GM04503 (cell line): ENCODE measurements at regions not wholly inside any gene's neighbourhood (a gene's known extent, or its start where the extent isn't known, plus 50 kb on each side); places are given as distances from the start of the nearest gene placed in this dataset.

Experiments used
- DNase-seq: peaks from one replicate; pipeline ENCODE4 v3.0.0-alpha.2; 2012; ENCODE audit warnings: low read depth

DNA sequence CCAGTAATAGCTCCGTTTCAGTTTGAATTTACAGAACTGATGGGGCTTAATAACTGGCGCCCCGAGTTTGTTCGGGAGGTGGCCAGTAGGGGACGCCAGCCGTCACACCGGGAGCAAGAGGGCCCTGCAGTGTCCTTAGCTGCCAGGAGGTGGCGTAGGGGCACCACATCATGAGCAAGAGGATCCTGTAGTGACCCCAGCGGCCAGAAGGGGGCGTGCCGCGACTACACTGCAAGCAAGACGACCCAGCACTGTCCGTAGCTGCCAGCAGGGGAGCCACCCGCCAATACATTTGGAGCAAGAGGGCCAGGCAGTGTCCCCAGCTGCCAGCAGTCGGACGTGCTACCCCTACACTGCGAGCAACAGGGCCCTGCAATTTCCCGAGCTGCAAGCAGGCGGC, 663.7 kb upstream of the B3GAT1 start:
- no peak for DNase-seq

- DNase-seq, result no peak
Observed at GRCh38 chr11:135074397-135074998, 662.5 kb upstream of the B3GAT1 start.

GRCh38 chr11:135073870-135074269, 661.8 kb upstream of the B3GAT1 start:
- DNase-seq, result no peak

- no peak for DNase-seq
Observed at GRCh38 chr11:135073381-135073780, 661.3 kb upstream of the B3GAT1 start.

GRCh38 chr11:135069890-135070289, 657.8 kb upstream of the B3GAT1 start:
- no peak for DNase-seq

- no peak for DNase-seq
Observed at GRCh38 chr11:135069063-135069462, 657.0 kb upstream of the B3GAT1 start.

GRCh38 chr11:135062994-135063393, 651.0 kb upstream of the B3GAT1 start:
- DNase-seq, result no peak

- DNase-seq, result no peak
Observed at GRCh38 chr11:135061166-135061565, 649.1 kb upstream of the B3GAT1 start.

DNA sequence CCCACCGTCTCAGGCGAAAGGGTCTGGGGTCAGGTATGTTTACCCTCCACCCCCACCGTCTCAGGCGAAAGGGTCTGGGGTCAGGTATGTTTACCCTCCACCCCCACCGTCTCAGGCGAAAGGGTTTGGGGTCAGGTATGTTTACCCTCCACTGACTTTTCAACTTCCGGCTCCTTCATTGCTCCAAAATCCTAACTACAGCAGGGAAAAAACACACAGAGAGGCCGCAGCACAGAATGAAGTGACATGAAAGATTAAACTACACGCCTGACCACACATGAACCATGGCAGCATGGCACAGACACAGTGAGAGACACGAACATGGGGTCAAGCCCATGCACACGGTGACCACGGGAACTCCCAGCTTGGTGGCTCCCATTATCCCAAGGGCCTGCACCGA, 634.9 kb upstream of the B3GAT1 start:
- no peak for DNase-seq

DNA sequence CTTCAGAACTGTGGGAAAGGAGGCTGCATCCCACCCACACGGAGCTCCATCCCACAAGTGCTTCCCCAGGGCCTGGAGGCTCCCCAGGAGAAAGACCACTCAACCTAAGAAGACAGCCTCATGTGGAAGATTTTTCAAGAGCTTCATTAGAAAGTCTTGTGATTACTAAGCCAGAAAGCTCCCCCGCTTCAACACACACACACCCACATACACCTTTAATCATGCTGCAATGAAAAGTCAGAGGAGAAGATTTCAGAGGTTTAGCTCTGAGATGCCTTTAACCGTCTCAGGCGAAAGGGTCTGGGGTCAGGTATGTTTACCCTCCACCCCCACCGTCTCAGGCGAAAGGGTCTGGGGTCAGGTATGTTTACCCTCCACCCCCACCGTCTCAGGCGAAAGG, 634.5 kb upstream of the B3GAT1 start:
- DNase-seq, result no peak

DNA sequence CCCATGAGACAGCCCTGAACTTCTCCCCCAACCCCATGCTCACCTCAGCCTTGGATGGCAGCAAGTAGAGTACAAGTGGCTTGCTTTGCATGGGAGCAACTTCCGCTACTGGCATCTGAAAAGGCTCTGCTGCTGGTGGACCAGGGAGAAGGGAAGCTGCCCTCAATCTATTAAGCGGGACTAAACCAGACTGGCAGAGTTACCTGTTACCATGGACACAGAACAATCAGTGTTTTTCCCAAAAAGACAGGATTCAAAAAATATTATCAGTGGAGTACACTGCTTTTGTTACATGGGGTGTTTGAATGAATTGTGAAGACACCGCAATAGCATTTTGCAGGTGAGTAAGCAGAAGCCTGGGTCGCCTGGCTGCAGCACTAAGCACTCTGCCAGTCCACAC, 631.4 kb upstream of the B3GAT1 start:
- no peak for DNase-seq

GRCh38 chr11:135037828-135038227, 625.8 kb upstream of the B3GAT1 start:
- DNase-seq, result no peak

DNA sequence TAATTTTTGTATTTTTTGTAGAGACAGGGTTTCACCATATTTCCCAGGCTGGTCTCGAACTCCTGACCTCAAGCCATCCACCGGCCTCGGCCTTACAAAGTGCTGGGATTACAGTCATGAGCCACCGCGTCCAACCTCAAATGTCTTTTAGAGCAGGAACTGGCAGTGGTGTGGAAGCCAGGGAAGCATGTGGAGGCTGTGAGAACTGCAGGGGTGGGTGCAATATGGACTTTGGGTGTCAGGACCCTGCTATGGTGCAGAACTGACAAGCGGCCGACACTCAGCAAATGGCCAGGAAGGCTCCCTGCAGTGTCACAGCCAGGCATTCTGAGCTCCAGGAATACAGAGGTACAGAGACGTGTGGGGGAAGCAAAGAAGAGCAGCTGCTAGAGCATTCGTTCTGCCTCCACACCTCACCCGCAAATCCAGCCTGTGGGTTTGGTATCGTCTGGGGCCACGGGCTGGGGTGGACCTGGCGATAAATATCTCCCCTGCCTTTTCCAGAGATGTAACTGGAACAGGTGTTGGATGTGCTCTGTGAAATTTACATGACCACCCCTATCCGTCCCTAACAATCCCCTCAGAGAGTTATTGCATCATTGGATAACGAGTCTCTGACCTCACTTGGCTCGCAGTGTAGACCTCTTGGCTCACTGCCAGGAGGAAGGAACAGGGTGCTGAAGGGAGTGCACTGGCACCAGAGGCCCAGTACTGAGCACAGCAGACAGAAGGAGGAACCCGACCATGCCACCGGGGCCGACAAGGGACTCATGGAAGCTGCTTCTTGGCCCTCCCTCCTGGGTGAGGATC, 624.7 kb upstream of the B3GAT1 start:
- DNase-seq, result no peak

DNA sequence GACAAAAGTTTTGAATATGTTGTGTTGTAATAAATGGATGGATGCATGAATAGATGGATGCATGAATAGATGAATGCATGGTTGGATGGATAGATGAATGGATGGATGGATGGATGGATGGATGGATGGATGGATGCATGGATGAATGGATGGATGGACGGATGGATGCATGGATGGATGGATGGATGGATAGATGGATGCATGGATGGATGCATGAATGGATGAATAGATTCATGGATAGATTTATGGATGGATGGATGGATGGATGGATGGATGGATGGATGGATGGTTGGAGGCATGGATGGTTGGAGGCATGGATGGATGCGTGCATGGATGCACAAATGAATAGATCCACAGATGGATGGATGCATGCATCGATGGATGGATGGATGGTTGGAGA, 623.2 kb upstream of the B3GAT1 start:
- no peak for DNase-seq

- DNase-seq, result no peak
Observed at GRCh38 chr11:135033540-135033939, 621.5 kb upstream of the B3GAT1 start.

- DNase-seq, result no peak
Observed at GRCh38 chr11:135031205-135031989, 619.4 kb upstream of the B3GAT1 start.

- no peak for DNase-seq
Observed at GRCh38 chr11:135027461-135027860, 615.4 kb upstream of the B3GAT1 start.

GRCh38 chr11:135023499-135023898, 611.5 kb upstream of the B3GAT1 start:
- DNase-seq, result no peak

- DNase-seq, result no peak
Observed at GRCh38 chr11:135022454-135022853, 610.4 kb upstream of the B3GAT1 start.

DNA sequence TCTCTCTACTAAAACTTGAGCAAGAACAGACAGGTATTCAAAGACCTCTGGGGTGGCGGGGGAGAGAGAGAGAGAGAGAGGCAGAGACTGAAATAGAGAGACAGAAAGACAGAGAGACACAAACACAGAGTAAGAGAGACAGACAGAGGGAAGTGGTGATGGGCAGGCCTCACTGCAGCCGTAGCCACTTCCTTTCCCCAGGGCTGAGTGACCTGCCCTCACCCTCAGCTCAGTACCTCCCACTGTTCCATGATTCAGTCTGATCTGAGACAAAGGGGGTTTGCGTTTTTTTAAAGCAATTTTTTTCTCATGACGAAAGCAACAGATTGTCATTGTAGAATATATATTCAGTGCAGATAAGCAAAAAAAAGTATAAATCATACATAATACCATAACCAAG, 607.9 kb upstream of the B3GAT1 start:
- DNase-seq, result no peak

DNA sequence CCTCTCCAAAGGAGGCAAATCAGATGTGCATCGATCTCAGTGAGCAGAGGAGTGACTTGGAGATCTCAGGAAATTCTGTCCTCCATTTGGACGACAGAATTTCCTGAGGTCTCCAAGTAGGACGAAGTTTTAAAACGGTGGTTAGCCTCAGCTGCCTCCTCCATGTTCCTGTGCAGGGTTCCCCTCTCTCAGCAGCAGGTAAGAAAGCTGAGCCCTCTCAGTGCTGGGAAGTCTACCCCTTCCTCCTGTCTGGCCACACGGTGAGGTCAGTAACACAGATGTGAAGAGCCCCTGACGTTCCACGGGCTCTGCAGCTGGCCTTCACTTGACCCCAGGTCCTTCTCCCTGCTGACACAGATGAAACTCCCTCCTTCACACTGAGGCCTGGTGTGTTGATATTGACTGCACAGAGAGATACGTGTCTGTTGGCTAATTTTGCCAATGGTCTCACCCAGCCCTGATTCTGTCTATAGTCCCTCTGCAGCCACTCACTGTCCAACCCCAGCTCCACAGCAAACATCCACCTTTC, 607.4 kb upstream of the B3GAT1 start:
- no peak for DNase-seq

DNA sequence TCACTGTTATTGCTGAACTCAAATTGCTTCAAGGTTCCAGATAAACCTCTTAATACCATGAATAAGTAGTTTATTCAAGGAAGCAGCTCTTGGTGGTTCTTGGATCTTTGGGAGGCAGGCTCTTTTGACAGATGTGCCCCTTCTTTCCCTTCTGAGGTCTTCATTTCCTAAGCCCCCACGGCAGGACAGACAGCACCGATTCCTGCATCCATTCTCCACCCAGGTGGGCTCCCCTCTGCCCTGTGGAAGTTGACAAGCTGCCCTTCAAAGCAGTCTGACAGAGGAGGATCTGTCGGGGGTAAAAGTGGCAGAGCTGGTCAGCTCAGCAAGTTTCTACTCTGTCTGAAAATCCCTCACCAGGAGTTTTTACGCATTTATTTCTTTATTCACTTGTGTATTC, 605.3 kb upstream of the B3GAT1 start:
- DNase-seq, result no peak

DNA sequence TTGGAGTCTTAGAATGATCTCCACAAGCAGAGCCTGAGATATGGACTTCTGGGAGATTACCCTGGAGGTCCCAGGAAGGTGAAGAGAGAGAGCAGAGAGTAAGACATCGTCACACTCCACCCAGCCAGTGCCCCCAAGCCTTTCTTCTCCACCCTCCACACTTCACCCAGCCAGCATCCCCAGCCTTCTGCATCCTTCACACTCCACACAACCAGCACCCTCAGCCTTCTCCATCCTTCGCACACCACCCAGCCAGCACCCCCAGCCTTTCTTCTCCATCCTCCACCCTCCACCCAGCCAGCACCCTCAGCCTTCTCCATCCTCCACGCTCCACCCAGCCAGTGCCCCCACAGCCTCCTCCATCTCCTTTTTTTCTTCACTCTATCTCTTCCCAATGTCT, 603.9 kb upstream of the B3GAT1 start:
- no peak for DNase-seq
